ENCODE measurements at regions not wholly inside any gene's neighbourhood (a gene's known extent, or its start where the extent isn't known, plus 50 kb on each side); places are given as distances from the start of the nearest gene placed in this dataset.

DNA sequence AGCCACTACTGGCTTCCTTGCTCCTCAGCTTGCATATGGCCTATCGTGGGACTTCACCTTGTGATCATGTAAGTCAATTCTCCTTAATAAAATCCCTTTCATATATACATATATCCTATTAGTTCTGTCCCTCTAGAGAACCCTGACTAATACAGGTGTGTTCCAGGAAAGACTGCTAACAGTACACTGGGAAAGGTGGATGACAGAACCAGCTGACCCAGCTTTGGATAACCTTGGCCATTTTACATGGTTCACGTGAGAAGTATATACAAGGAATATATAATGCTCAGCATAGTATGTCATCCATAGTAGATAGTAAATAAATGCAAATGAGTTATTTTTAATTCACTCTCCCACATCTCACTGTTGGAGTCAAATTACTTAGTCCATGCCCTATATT, 1003.5 kb downstream of the SORCS3 start:
- TF ChIP-seq, protein P1, sequence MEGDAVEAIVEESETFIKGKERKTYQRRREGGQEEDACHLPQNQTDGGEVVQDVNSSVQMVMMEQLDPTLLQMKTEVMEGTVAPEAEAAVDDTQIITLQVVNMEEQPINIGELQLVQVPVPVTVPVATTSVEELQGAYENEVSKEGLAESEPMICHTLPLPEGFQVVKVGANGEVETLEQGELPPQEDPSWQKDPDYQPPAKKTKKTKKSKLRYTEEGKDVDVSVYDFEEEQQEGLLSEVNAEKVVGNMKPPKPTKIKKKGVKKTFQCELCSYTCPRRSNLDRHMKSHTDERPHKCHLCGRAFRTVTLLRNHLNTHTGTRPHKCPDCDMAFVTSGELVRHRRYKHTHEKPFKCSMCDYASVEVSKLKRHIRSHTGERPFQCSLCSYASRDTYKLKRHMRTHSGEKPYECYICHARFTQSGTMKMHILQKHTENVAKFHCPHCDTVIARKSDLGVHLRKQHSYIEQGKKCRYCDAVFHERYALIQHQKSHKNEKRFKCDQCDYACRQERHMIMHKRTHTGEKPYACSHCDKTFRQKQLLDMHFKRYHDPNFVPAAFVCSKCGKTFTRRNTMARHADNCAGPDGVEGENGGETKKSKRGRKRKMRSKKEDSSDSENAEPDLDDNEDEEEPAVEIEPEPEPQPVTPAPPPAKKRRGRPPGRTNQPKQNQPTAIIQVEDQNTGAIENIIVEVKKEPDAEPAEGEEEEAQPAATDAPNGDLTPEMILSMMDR (IDR thresholded peaks at IDR 0.05; ENCODE audit: extremely low read depth in 1 of 2, insufficient read depth in 1 of 2, low read depth in 1 of 2, low read length in 2 of 2), result no peak
- no peak for TF ChIP-seq POLR2A (IDR thresholded peaks at IDR 0.05; ENCODE audit: low read depth, low read length)
- TF ChIP-seq FOS (IDR thresholded peaks at IDR 0.05; ENCODE audit: borderline replicate concordance, insufficient read depth, low read length), result no peak
- TF ChIP-seq POLR2AphosphoS5 (IDR thresholded peaks at IDR 0.05; ENCODE audit: insufficient read depth, low read depth, low read length), result no peak
- TF ChIP-seq EZH2 (IDR thresholded peaks at IDR 0.05; ENCODE audit: borderline replicate concordance, low read depth, low read length, severe bottlenecking), result no peak
- no peak for TF ChIP-seq GATA2 (IDR thresholded peaks at IDR 0.05; ENCODE audit: insufficient read depth, insufficient read length, low read depth, low read length)
- TF ChIP-seq, protein P2, sequence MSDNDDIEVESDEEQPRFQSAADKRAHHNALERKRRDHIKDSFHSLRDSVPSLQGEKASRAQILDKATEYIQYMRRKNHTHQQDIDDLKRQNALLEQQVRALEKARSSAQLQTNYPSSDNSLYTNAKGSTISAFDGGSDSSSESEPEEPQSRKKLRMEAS (IDR thresholded peaks at IDR 0.05; ENCODE audit: insufficient read depth, insufficient read length), result no peak
- no peak for TF ChIP-seq MYC (IDR thresholded peaks at IDR 0.05; ENCODE audit: low read depth, low read length)
- no peak for TF ChIP-seq JUN (IDR thresholded peaks at IDR 0.05; ENCODE audit: borderline replicate concordance, insufficient read depth, insufficient read length, low read depth)

Measured in endothelial cell of umbilical vein (primary cell).